ENCODE measurements at regions not wholly inside any gene's neighbourhood (a gene's known extent, or its start where the extent isn't known, plus 50 kb on each side); places are given as distances from the start of the nearest gene placed in this dataset.

GRCh38 chr4:107129611-107130010 lies 93.5 kb upstream of the DKK2 start:
- no peak for TF ChIP-seq CTCF (IDR thresholded peaks at IDR 0.05; ENCODE audit: low read depth, low read length)
- DNase-seq (ENCODE audit: extremely low read depth, low read depth): no peak

DNA sequence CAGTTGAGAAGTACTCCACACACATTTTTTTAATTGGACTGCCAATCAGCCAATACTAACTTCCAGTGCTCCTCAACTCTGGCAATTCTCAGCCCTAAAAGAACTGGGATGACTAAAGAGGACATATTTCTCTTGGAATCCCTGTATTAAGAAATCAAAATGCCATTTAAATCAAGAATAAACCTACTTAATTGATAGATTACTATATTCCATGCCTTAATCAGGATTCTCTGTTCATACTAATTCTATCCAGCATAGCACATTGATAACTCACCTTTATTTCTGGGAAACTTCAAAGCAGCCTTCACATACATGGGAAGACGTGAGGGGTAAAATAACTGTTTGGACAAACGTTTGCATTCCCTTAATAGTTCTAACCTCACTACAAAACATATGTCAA lies 93.0 kb upstream of the DKK2 start:
- no peak for DNase-seq (ENCODE audit: extremely low read depth, low read depth)
- no peak for TF ChIP-seq CTCF (IDR thresholded peaks at IDR 0.05; ENCODE audit: low read depth, low read length)

GRCh38 chr4:107128116-107128515 lies 92.0 kb upstream of the DKK2 start:
- no peak for TF ChIP-seq CTCF (IDR thresholded peaks at IDR 0.05; ENCODE audit: low read depth, low read length)
- DNase-seq (ENCODE audit: extremely low read depth, low read depth): no peak

DNA sequence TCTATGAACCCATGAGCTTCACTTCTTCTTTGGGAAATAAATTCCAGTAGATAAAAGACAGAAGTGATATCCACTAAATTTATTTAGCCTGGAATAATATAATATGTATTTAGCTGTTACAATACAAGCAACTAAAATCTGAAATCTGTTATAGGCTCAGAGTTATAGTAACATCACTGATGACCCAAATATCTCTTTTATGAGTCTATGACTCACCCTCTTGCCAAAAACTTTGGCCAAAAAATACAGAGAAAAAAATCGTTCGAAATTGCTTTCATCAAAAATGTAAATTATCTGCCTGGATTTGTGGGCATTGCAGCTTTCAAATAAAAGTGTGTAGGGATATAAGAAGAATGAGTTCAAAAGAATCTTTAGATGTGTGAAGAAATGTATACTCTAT lies 89.4 kb upstream of the DKK2 start:
- DNase-seq (ENCODE audit: extremely low read depth, low read depth): no peak

DNA sequence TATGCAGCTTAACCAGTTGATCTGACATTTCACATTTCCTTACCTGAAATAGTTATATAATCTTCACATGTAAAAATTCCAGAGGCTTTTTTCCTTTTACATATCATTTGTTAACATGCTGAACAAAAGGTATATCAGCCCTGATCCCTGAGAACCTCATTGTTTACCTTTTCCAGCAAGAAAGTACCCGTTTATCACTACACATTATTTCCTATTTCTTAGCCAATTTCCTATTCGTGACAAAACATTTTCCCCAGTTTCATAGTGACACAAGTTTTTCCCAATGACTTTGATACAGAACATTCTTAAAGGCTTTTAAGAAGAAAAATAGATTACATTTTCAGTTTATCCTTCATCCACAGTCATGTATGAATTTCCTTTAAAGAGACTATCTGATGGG lies 86.6 kb upstream of the DKK2 start:
- no peak for TF ChIP-seq CTCF (IDR thresholded peaks at IDR 0.05; ENCODE audit: low read depth, low read length)
- DNase-seq (ENCODE audit: extremely low read depth, low read depth): no peak

More for the DNA sequence above, 89.4 kb upstream of the DKK2 start:
- no peak for TF ChIP-seq CTCF (IDR thresholded peaks at IDR 0.05; ENCODE audit: low read depth, low read length)

GRCh38 chr4:107120661-107121060 lies 84.5 kb upstream of the DKK2 start:
- no peak for TF ChIP-seq CTCF (IDR thresholded peaks at IDR 0.05; ENCODE audit: low read depth, low read length)

DNA sequence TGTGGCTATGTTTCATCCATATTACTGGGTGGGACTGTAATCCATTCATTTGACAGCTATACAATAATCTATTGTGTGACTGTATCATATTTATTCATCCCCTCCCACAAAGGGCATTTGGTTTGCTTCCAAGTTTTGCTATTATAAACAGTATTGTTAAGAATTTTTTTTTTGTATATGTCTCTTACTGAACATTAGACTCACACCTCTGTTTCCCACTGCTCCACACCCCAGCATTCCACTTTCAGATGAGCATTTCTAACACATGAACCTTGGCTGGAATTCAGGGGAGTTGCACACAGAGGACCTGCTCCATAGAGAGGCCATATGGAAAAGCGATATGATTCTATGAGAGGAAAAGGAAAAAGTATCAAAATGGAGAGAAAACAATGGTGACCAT lies 81.6 kb upstream of the DKK2 start:
- no peak for TF ChIP-seq CTCF (IDR thresholded peaks at IDR 0.05; ENCODE audit: low read depth, low read length)
- DNase-seq (ENCODE audit: extremely low read depth, low read depth): no peak

More at GRCh38 chr4:107120661-107121060, 84.5 kb upstream of the DKK2 start:
- no peak for DNase-seq (ENCODE audit: extremely low read depth, low read depth)

Data from AG09319 (cell line).